ENCODE measurements at regions not wholly inside any gene's neighbourhood (a gene's known extent, or its start where the extent isn't known, plus 50 kb on each side); places are given as distances from the start of the nearest gene placed in this dataset.

DNA sequence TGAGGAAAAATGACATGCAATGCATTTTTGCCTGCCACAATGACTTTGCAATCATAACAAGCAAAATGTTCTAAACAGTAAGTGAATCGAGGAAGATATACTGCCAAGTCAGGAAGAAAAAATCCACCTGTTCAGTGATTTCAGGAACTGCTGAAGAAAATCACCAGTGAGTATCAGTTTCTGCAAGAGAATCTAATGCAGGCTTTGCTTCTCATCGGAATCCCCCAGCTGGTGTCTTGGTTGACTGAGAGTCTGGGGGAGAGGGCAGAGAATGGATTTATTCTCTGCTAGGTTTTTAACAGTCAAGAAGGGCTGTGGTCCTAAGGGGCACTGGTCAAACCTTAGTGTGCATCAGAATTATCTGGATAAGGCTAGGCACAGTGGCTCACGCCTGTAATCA lies 363.4 kb downstream of the CDH26 start:
- no peak for DNase-seq (ENCODE audit: low read depth)
- TF ChIP-seq, protein P1, sequence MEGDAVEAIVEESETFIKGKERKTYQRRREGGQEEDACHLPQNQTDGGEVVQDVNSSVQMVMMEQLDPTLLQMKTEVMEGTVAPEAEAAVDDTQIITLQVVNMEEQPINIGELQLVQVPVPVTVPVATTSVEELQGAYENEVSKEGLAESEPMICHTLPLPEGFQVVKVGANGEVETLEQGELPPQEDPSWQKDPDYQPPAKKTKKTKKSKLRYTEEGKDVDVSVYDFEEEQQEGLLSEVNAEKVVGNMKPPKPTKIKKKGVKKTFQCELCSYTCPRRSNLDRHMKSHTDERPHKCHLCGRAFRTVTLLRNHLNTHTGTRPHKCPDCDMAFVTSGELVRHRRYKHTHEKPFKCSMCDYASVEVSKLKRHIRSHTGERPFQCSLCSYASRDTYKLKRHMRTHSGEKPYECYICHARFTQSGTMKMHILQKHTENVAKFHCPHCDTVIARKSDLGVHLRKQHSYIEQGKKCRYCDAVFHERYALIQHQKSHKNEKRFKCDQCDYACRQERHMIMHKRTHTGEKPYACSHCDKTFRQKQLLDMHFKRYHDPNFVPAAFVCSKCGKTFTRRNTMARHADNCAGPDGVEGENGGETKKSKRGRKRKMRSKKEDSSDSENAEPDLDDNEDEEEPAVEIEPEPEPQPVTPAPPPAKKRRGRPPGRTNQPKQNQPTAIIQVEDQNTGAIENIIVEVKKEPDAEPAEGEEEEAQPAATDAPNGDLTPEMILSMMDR (IDR thresholded peaks at IDR 0.05; ENCODE audit: control insufficient read depth, extremely low read depth, insufficient read depth) = no peak
- H3K4me3 ChIP-seq (ENCODE audit: low read depth, low read length) = no peak overlapping the region

DNA sequence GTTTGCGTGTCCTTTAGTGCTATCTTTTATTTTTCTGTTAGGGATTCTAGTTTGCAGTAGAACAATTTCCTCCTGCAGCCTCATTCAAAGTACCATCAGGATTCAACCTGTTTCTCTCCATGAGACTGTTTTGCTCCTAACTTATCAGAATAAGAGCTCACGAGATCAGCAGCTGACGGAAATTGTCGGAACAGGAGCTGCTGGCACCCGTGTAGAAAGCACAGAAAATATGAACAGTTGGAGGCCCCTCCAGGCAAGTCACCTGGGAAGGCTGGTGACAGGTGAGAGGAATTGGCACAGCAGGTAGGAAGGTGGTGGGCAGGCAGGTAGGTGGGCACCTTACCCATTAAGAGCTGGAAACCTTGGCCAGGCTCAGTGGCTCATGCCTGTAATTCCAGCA lies 368.6 kb downstream of the CDH26 start:
- no peak overlapping the region for H3K4me3 ChIP-seq (ENCODE audit: low read depth, low read length)
- no peak for DNase-seq (ENCODE audit: low read depth)
- TF ChIP-seq, protein P1 (IDR thresholded peaks at IDR 0.05; ENCODE audit: control insufficient read depth, extremely low read depth, insufficient read depth) = no peak

DNA sequence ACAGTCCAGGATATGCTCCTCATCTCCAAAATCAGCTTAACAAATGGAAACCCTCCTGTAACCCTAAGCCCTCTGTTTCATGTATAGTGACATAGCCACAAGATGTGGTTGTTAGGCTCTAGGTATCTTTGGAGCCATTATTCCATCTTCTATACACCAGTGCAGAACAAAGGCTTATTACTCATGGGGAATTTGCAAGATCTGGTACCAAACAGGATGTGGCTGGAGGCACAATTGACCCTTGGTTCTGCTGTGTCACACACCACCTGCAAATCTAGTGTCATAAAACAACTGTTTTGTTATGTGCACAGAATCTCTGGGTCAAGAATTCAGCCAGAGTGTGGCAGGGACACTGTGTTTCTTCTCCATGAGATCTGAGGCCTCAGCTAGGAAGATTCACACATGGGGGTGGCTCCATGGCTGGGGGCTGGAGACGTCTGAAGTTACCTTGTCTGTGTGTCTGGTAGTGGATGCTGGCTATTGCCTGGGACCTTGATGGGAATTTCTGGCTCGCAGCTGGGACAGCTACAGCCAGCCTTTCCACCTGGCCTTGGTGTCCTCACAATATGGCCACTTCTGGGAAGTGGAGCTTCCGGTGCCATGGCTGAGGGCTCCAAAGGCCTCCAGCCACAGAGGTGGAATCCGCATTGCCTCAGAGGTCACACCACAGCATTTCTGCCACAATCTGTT lies 369.9 kb downstream of the CDH26 start:
- DNase-seq (ENCODE audit: low read depth) = no peak
- H3K4me3 ChIP-seq (ENCODE audit: low read depth, low read length) = no peak overlapping the region
- TF ChIP-seq, protein P1 (IDR thresholded peaks at IDR 0.05; ENCODE audit: control insufficient read depth, extremely low read depth, insufficient read depth) = no peak

DNA sequence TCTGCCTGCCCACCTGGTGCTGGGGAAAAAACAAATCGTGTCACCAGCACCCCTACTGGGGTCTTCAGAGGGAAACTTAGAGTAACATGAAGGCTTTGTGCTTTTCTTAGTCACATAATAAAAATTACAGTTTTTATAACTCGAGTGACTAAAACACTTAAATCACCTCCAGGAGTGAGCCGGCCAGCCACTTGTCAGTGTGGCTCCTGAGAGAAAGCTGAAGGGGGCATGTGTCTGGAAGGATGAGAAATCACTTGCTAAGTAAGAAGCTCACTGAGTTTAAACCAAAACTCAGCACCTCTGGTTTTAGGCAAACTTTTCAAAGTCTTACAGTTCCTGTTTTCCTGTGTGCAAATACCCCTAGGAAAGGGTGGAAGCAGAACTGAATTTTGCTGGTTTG lies 372.2 kb downstream of the CDH26 start:
- TF ChIP-seq, protein P1 (IDR thresholded peaks at IDR 0.05; ENCODE audit: control insufficient read depth, extremely low read depth, insufficient read depth) = no peak
- DNase-seq (ENCODE audit: low read depth) = no peak
- H3K4me3 ChIP-seq (ENCODE audit: low read depth, low read length) = no peak overlapping the region

DNA sequence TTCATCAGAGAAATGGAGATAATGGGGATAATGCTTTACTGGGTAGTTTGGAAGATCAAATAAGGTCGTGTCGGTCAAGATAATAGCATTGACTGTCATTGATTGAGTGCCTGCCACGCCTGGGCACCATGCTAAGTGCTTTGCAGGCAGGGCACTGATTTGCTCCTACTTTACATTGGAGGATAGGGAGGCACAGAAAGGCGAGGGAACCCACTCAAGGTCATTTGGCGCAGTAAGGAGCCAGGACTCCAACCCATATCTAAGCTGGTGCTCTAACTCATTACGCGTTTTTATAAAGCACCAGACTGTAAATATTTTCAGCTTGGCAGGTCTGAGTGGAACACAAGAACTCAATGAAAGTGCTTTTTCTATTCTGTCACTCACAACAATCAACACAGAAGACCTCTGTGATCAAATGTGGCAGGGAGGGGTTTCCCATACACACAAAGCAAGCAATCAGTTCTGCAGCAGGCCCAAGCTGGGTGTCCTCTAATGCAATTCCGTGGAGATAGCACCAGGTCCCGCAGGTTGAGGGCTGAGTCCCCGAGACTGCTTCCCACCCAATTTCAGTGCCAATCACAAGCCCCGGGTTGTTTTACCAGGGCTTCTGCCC lies 373.6 kb downstream of the CDH26 start:
- TF ChIP-seq, protein P1 (IDR thresholded peaks at IDR 0.05; ENCODE audit: control insufficient read depth, extremely low read depth, insufficient read depth) = no peak
- DNase-seq (ENCODE audit: low read depth) = no peak
- H3K4me3 ChIP-seq (ENCODE audit: low read depth, low read length) = no peak overlapping the region

DNA sequence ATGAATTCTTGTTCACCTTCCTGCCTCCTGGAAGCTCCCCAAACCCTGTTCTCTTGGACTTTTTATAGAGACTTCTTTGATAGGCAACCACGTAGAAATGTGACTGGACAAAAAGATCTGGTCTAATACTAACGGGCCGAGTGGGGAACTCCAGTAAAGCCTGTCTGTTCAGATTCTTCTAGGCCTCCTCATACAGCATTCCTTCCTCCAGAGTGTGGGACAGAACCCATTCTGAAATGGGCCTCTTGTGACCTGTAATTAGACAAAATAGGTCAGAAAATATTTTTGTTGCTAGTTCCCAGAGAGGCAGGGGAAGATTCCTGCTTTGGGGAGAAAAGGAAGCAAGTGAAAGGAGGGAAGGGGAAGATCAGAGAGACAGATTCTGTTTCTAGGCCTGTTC lies 374.3 kb downstream of the CDH26 start:
- no peak for DNase-seq (ENCODE audit: low read depth)
- TF ChIP-seq, protein P1 (IDR thresholded peaks at IDR 0.05; ENCODE audit: control insufficient read depth, extremely low read depth, insufficient read depth) = no peak
- H3K4me3 ChIP-seq (ENCODE audit: low read depth, low read length) = no peak overlapping the region

DNA sequence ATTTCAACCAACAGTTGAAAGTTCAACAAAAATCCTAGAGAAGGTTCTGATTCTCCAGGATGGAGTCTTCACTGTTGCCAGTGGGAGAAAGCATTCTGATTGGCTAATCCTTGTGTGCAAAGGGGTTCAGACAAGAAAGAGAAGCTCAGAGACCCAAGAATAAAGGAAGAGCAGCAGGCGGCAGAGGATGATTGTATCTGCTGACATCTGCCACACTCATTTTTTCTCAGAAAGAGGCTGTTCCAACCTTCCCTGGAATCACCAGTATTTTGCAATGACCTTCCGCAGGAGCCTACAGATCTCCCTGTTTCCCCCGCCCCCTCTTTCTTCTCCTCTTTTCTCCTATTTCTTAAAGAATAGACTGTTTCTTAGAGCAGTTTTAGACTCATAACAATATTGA lies 376.7 kb downstream of the CDH26 start:
- TF ChIP-seq, protein P1 (IDR thresholded peaks at IDR 0.05; ENCODE audit: control insufficient read depth, extremely low read depth, insufficient read depth) = no peak
- no peak for DNase-seq (ENCODE audit: low read depth)

More for the DNA sequence above, 376.7 kb downstream of the CDH26 start:
- H3K4me3 ChIP-seq (ENCODE audit: low read depth, low read length) = no peak overlapping the region
